Caco-2 (cell line): ENCODE measurements at regions not wholly inside any gene's neighbourhood (a gene's known extent, or its start where the extent isn't known, plus 50 kb on each side); places are given as distances from the start of the nearest gene placed in this dataset.

Experiments used
- BruUV-seq: library from RNA; stranded (reverse); fragments of 400-500 nt; replicated peaks from 2 replicates; lab custom pipeline; 2021; lab: Mats Ljungman, UMichigan
- CTCF ChIA-PET: fragments of 300-600 bp; sonication (Branson Sonifier 250); formaldehyde crosslinking; loops from one replicate; lab custom pipeline; 2022; ENCODE audit warnings: antibody characterized with exemption; lab: Charles Lee
- POLR2A ChIA-PET: fragments of 300-600 bp; sonication (Branson Sonifier 250); formaldehyde crosslinking; loops from one replicate; lab custom pipeline; 2022; ENCODE audit warnings: antibody characterized with exemption; lab: Charles Lee
- DNase-seq, 2 experiments: peaks; one replicate each; pipeline versions ENCODE4 v3.0.0 to v3.0.0-alpha.2; 2020 to 2022
- H3K27me3 ChIP-seq: replicated peaks from 2 replicates; pipeline ENCODE4 v1.6.0; 2011; ENCODE audit warnings: low read length; ENCODE audit not compliant: control insufficient read depth, insufficient read depth
- H3K36me3 ChIP-seq: 2 replicates; pipeline ENCODE4 v1.5.1; 2011; ENCODE audit warnings: low read length; ENCODE audit not compliant: control insufficient read depth, insufficient read depth
- H3K4me1 ChIP-seq: fragments of 250-450 bp; sonication (Bioruptor Pico); 2 replicates; pipeline ENCODE4 v1.5.1; 2020; ENCODE audit warnings: mild to moderate bottlenecking
- H3K4me3 ChIP-seq: 2 replicates; pipeline ENCODE4 v1.5.1; 2011; ENCODE audit warnings: low read depth, mild to moderate bottlenecking, control low read depth, low read length
- H3K9me3 ChIP-seq: fragments of 250-450 bp; sonication (Bioruptor Pico); 2 replicates; pipeline ENCODE4 v1.5.1; 2020; ENCODE audit warnings: mild to moderate bottlenecking, moderate library complexity
- H3K27ac Mint-ChIP-seq: one replicate; pipeline ENCODE4 v1.8.0; 2022; ENCODE audit warnings: mixed read lengths; ENCODE audit not compliant: unreplicated experiment
- H3K27me3 Mint-ChIP-seq: one replicate; pipeline ENCODE4 v1.8.0; 2022; ENCODE audit warnings: mixed read lengths; ENCODE audit not compliant: insufficient read depth, unreplicated experiment
- H3K36me3 Mint-ChIP-seq: one replicate; pipeline ENCODE4 v1.8.0; 2022; ENCODE audit warnings: mild to moderate bottlenecking, mixed read lengths; ENCODE audit not compliant: insufficient read depth, unreplicated experiment
- H3K4me1 Mint-ChIP-seq: one replicate; pipeline ENCODE4 v1.8.0; 2022; ENCODE audit warnings: low read depth, mixed read lengths; ENCODE audit not compliant: unreplicated experiment
- H3K4me3 Mint-ChIP-seq: one replicate; pipeline ENCODE4 v1.8.0; 2022; ENCODE audit warnings: mild to moderate bottlenecking, moderate library complexity, mixed read lengths; ENCODE audit not compliant: unreplicated experiment
- H3K9me3 Mint-ChIP-seq: one replicate; pipeline ENCODE4 v1.8.0; 2022; ENCODE audit warnings: mixed read lengths; ENCODE audit not compliant: unreplicated experiment
- intact Hi-C: fragments of 100-400 bp; cut with micrococcal nuclease; formaldehyde crosslinking; loops from one replicate; pipeline ENCODE4 v1.10.0; 2022; ENCODE audit not compliant: unreplicated experiment
- TF ChIP-seq, protein P1 (sequence below), 2 experiments: fragments of 200-600 bp in 1 of 2; IDR thresholded peaks; 1 replicate in 1 of 2; 2 replicates in 1 of 2; pipeline versions ENCODE4 v1.5.1 to v1.8.0; 2011 to 2022; ENCODE audit warnings: antibody characterized with exemption in 1 of 2, control low read depth in 1 of 2, inconsistent platforms in 1 of 2, low read depth in 1 of 2, low read length in 1 of 2, mild to moderate bottlenecking in 1 of 2, moderate library complexity in 1 of 2; ENCODE audit not compliant: insufficient read depth in 1 of 2, severe bottlenecking in 1 of 2, unreplicated experiment in 1 of 2

DNA sequence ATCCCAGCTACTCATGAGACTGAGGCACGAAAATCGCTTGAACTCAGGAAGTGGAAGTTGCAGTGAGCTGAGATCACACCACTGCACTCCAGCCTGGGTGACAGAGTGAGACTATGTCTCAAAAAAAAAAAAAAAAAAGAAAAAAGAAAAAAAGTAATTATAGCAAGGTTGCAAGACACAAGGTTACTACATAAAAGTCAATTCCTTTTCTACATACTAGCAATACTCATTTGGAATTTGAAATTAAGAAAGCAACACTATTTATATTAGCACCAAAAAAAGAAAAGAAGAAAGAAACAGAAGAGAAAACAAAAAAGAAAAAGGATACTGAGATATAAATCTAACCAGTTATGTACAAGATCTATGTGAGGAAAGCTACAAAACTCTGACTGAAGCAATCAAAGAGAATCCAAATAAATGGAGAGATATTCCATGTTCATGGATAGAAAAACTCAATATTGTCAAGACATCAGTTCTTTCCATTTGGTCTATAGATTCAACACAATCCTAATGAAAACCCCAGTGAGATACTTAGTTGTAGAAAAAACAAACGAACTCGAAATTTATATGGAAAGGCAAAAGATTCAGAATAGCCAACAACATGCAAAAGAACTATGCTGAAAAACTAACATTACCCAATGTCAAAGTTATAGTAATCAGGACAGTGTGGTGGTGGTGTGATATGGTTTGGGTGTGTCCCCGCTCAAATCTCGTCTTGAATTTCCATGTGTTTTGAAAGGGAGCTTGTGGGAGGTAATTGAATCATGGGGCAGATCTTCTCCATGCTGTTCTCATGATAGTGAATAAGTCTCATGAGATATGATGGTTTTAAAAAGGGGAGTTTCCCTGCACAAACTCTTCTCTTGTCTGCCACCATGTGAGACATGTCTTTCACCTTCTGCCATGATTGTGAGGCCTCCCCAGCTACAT is 73.3 kb downstream of the GPX5 start:
- Mint-ChIP-seq H3K4me1 (peaks cover 6% of the 10 kb centered on the region), H3K9me3 (peaks cover 15% of the 10 kb centered on the region), H3K4me3 (no peak overlapping the region), H3K27me3 (no peaks in the 10 kb centered on the region), H3K27ac (no peak overlapping the region), H3K36me3 (peaks cover 9% of the 10 kb centered on the region)
- TF ChIP-seq, protein P1, sequence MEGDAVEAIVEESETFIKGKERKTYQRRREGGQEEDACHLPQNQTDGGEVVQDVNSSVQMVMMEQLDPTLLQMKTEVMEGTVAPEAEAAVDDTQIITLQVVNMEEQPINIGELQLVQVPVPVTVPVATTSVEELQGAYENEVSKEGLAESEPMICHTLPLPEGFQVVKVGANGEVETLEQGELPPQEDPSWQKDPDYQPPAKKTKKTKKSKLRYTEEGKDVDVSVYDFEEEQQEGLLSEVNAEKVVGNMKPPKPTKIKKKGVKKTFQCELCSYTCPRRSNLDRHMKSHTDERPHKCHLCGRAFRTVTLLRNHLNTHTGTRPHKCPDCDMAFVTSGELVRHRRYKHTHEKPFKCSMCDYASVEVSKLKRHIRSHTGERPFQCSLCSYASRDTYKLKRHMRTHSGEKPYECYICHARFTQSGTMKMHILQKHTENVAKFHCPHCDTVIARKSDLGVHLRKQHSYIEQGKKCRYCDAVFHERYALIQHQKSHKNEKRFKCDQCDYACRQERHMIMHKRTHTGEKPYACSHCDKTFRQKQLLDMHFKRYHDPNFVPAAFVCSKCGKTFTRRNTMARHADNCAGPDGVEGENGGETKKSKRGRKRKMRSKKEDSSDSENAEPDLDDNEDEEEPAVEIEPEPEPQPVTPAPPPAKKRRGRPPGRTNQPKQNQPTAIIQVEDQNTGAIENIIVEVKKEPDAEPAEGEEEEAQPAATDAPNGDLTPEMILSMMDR (IDR thresholded peaks at IDR 0.05; ENCODE audit: insufficient read depth in 1 of 2, low read depth in 1 of 2, low read length in 1 of 2, severe bottlenecking in 1 of 2, unreplicated experiment in 1 of 2) = no peak
- Histone ChIP-seq H3K4me3 (no peak overlapping the region), H3K9me3 (peaks cover 4% of the 10 kb centered on the region; the same call in 1 of the 2 replicates), H3K27me3 (no peaks in the 10 kb centered on the region), H3K4me1 (no peaks in the 10 kb centered on the region), H3K36me3 (no peaks in the 10 kb centered on the region)
- ChIA-PET CTCF (no interaction called here), POLR2A (no interaction called here)
- DNase-seq = no peak
- no TSS peak for BruUV-seq
- intact Hi-C loops = no loop called here

DNA sequence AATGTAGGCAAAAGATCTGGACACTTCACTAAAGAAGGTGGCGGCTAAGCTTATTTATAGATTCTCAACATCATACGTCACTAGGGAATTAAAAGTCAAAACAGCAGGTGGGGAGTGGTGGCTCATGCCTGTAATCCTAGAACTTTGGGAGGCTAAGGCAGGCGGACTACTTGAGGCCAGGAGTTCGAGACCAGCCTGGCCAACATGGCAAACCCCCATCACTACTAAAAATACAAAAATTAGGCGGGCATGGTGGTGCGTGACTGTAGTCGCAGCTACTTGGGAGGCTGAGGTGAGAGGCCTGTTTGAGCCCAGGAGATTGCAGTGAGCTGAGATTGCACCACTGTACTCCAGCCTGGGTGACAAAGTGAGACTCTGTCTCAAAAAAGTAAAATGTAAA is 74.6 kb downstream of the GPX5 start:
- no peak for DNase-seq
- intact Hi-C loops = no loop called here
- BruUV-seq = no TSS peak
- ChIA-PET POLR2A (no interaction called here), CTCF (no interaction called here)
- peaks cover 15% of the 10 kb centered on the region for H3K9me3 Mint-ChIP-seq
- TF ChIP-seq, protein P1 (IDR thresholded peaks at IDR 0.05; ENCODE audit: insufficient read depth in 1 of 2, low read depth in 1 of 2, low read length in 1 of 2, severe bottlenecking in 1 of 2, unreplicated experiment in 1 of 2) = no peak
- H3K4me1 Mint-ChIP-seq = peaks cover 6% of the 10 kb centered on the region
- peaks cover 4% of the 10 kb centered on the region; the same call in 1 of the 2 replicates for H3K9me3 ChIP-seq
- no peaks in the 10 kb centered on the region for H3K27me3 ChIP-seq
- H3K36me3 ChIP-seq = no peaks in the 10 kb centered on the region
- peaks cover 9% of the 10 kb centered on the region for H3K36me3 Mint-ChIP-seq
- no peak overlapping the region for H3K4me3 Mint-ChIP-seq
- H3K27ac Mint-ChIP-seq = no peak overlapping the region
- no peaks in the 10 kb centered on the region for H3K4me1 ChIP-seq
- no peak overlapping the region for H3K4me3 ChIP-seq
- no peaks in the 10 kb centered on the region for H3K27me3 Mint-ChIP-seq

DNA sequence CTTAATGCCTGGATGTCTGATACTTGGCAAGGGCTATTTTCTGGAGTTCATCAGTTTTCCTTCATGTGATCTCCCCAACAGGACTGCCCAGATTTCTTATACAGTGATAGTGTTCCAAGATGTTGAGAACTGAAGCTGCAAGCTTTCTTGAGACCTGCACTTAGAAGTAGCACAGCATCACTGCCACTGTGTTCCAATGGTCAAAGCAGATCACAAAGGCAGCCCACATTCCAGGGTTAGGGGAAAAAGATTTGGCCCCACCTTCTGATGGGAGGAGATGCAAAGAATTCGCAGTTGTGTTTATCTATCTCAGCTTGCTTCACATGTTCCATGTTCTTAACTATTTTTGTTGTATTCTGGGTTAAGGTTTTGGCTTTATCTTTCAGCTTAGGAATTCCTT is 78.2 kb downstream of the GPX5 start:
- Histone ChIP-seq H3K36me3 (no peaks in the 10 kb centered on the region), H3K4me3 (no peak overlapping the region), H3K27me3 (no peaks in the 10 kb centered on the region), H3K9me3 (peaks cover 4% of the 10 kb centered on the region; the same call in 1 of the 2 replicates), H3K4me1 (peaks cover 6% of the 10 kb centered on the region)
- Mint-ChIP-seq H3K27me3 (no peaks in the 10 kb centered on the region), H3K27ac (no peak overlapping the region), H3K36me3 (peaks cover 11% of the 10 kb centered on the region), H3K4me1 (peaks cover 7% of the 10 kb centered on the region), H3K4me3 (no peak overlapping the region), H3K9me3 (peaks cover 9% of the 10 kb centered on the region)
- ChIA-PET CTCF (interaction anchor here (0.6 kb wide), 1 partner anchor 14 kb away, joined by 3 read pairs; no protein-coding TSS in a partner anchor), POLR2A (no interaction called here)
- BruUV-seq = no TSS peak
- TF ChIP-seq, protein P1 (IDR thresholded peaks at IDR 0.05; ENCODE audit: insufficient read depth in 1 of 2, low read depth in 1 of 2, low read length in 1 of 2, severe bottlenecking in 1 of 2, unreplicated experiment in 1 of 2) = no peak
- DNase-seq = no peak
- intact Hi-C loops = no loop called here
